COLO829 (cell line): ENCODE measurements at regions not wholly inside any gene's neighbourhood (a gene's known extent, or its start where the extent isn't known, plus 50 kb on each side); places are given as distances from the start of the nearest gene placed in this dataset.
A peak's percentile ranks its signal among the peaks of the same experiment; 100 is the strongest.

Experiments
- DNase-seq: peaks from one replicate; pipeline ENCODE4 v3.0.0; 2012; ENCODE audit warnings: low spot score

DNA sequence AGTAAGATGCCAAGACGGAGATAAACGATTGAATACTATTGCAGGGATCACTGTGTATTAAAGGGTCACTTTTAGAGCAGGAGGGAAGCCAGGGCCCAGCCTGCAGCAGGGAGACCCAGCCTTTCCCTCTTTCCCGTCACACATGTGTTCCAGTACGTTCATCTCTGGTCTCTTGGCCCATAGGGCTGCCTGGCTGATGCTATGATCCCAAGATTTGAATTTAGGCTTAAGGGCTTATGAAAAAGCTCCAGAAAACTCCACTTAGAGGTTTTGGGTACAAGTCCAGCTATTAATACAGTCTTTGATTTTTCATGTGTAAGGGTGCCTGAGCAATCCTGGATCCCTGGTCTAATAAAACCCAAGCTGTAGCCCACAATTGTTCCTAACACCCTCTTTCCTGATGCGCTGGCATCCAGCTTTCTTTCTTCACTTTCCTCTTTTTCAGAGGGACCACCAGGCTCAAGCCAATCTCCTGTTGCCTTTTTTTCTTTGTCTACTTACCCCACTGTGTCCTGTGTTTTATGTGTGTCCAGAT is 359.6 kb upstream of the USP24 start:
- DNase-seq, result no peak

DNA sequence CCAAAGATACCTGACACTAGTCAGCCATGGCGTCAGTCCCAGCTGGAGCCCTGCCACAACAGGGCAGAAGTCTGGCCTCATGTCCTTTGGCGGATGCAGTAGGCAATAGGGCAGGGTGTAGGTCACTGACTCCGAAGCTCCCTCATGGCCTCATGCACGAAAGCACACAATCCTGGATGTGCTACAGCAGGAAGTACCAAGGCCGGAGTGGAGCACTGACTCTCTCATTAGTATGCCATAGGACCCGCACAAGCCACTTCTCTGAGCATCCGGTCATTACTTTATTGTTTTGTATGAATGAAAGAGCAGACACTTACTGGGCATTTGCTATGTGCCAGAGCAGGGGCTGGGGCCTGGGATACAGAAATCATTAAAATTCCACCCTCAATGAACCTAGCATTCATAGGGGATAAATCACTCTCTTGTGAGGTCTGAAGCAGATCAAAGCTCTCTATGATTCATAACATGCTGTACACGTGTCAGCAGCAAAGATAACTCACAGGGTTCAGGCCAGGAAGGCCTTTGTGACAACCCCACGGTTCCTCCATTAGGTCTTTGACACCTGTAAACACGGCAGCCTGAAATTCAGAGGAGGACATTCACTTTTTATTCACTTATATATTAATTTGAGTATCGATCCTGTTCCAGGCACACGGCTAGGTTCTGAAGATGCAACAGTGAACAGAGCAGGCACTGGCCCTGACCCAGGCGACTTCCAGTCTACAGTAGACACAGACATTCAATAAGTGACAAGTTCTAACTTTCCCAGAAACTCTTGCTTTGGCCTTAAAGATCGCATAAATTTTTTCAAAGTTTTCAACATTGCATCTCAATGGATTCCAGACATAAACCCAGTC is 357.9 kb upstream of the USP24 start:
- peak; percentile 86 for DNase-seq

DNA sequence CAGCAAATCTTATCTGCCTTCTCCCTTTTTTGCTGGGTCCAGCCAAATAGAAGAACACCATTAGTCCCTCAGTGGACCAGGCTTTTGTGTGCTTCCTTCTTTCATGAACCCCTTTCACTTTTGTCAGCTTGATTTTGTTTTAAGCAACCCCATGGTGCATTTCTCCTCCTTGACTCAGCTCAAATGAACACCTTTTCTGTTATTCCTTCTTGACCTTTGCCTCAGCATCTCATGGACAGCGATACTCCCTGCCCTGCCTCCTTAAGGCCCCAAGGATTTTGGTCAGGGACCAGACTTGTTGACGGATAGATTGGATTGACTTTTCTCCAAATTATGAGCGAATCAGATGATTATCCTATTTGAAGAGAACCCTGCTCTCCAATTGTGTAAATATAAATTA is 356.6 kb upstream of the USP24 start:
- no peak for DNase-seq

DNA sequence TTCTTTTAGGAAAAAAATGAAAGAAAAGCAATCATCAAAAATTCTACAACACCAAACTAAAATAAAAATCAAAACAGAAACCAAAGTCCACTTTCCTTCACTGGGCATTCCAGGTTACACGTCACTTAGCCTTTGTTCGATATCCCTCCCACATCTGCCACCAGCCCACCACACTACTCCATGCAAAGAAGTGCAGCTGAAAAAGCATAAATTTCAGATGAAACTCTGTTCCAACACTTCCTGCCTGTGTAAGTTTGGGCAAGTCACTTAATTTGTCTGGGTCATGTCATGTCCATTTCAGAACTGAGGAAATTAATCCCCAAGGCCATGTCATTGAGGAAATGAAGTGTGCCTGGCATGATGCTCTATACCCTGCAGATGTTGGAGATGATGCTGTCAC is 354.3 kb upstream of the USP24 start:
- no peak for DNase-seq

DNA sequence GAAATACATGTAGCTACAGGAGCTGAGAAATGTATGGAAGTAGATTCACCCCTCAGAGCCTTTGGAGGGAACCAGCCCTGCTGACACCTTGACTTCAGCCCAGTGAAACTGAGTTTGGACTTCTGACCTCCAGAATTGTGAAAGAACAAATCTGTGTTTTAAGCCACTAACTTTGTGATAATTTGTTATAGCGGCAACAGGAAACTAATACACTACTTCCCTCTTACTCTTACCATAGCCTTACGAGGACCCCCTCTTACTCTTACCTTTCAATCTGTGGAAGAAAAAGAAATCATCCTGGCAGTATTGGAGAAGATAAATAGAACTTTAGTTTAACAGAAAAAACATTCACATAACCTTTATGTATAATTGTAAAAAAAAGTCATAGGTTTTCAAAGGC is 353.6 kb upstream of the USP24 start:
- no peak for DNase-seq

DNA sequence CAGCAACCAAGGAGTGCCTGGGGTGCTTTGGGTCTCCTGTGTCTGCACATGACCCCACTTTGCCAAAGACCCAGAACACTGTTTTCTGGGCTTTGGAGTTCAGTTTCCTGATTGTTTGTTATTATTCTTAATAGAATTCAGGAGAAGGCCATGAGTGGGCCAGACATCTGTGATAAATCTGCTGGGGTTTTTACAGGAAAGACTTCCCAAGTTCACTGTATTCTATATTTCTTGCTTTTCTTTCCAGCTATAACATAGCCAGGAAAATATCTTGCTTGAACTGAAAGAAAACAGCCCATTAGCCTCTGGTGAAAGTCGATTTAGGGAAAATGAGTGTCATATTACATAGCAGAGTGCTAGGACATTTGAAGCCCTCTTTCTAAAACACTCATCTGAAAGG is 345.1 kb upstream of the USP24 start:
- no peak for DNase-seq

DNA sequence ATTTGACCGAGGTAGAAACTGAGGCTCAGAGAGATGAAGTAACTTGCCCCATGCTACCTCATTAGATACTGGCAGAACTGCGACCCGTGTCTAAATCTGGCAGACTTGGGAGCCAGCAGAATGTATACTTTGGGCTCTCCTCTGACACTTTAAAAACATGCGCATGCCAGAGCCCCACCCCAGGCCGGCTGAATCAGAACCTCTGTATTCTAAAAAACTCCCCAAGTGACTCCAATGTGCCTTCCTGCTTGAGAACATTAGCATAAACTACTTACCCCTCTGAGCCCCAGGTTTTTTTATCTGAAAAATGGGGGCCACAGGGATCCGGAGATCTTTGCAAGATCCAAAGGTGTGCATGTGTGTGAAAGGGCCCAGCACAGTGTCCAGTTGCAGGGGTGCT is 344.7 kb upstream of the USP24 start:
- DNase-seq, result no peak

DNA sequence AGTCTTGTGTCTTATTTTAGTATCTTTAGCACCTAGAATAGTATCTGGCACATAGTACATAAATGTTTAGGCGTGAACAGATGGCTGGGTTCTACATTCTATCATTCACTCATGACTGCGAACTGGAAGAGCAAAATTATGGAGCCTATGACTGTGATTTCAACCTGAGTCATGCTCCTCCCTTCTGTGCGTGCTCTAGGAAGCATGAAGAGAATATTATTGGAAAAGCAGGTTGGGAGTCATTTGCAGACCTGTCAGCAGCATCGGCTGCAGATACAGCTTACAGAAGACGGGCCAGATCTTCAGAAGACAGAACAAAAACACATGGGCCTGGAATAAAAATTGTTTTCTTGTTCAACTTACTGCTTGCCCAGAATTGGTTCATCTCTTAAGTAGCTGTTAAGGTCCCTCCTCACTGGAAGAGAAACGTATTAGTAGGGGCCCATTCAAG is 344.0 kb upstream of the USP24 start:
- DNase-seq, result no peak

DNA sequence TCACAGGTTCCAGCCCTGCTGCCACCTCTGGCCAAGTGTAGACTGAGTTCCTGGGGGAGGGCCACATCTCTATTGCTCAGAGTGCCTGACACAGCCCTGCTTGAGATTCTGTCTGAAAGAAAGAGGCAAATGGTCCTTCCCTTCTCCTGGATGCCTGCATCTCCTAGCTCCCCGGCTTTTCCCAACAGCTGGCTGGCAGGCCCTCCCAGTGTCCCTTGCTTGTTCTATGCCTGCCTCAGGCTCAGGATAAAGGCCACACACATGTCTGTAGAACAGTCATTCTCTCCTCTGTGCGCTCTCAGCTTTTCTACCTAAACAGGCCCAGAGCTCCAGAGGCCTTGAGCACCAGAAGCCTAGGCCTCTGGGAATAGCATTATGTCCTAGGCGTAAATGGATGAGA is 343.4 kb upstream of the USP24 start:
- DNase-seq, result no peak

DNA sequence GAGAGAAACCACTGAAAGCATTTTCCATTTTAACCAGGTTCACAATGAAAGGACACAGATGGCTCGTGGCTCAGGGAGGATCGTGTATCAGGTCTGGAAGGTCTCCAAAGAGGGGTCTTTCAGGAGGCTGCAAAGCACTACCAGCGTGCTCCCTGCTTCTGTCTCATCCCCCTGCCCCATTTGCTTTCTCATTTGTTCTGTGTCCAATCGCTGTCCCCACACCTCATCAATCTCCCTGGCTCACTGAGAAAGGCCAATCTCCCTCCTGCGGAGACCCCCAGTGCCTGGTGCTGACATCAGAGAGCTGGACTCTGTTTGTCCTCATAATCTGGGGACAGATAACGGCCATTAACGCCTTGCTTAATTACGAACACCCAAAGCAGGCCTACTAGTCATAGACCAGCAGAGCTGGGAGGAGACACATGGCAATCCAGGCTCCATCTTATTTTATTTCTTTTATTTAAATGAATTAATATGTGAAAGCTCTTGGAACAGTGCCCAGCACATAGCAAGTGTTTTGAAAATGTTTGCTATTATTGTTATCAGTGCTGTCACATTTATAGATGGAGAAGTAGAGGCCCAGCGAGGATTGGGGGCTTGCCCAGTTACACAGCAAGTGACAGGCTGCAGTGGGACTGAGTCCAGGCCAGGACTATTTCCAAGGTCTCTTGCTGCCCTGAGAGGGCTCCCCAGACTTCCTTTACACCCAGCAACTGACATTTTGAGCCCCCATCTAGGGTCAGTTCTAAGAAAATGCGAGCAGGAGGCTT is 341.0 kb upstream of the USP24 start:
- no peak for DNase-seq

DNA sequence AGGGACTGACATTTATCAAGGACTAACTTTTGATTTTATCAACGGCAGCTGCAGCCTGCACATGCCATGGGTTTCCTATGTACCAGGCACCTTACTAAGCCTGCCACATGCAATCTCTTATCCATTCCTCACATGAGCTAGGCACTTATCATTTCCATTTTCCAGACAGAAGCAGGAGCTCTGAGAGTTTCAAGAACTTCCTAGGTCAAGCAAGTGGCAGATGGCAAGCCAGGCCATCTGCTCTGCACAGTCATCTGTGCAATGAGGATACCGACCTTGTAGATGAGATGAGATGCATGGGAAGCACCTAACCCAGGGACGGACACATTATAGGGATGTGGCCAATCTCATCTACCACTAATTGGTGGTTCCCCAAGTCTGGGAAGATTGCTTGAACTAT is 339.4 kb upstream of the USP24 start:
- DNase-seq, result no peak

DNA sequence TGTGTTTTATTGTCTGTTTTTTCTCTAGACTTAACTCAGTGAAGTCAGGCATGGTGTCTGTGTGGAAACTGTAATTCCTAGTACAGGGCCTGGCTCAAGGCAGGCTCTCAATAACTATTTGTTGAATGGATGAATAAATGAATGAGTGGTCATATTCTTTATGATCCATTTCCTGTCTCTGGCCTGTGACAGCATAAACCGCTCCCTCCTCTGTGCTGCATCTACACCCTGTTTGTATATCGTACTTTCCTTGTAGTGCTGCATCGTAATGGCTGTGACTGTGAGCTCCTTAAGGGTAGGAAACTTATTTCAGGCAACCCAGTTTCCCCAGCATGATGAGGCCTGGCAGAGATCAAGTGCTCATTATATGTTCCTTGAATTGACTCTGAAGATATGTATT is 337.5 kb upstream of the USP24 start:
- no peak for DNase-seq

DNA sequence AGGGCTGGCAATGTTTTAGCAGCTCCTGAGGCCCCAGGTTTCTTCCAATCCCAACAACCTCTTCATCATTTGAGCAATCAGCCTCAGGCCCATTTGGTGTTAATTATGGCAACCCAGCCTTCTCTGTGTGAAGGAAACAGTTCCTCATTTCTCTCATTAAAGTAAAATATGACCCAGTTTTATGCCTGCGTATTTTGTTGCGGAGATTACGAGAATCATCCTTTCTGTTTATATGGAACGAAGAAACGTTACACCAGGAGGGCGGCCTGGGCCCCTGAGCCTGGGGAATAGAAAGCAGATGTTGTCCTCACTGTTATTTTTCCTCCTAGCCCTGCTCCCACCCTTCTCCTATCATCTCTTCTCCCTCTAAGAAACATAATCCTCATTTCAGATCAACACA is 332.2 kb upstream of the USP24 start:
- no peak for DNase-seq

DNA sequence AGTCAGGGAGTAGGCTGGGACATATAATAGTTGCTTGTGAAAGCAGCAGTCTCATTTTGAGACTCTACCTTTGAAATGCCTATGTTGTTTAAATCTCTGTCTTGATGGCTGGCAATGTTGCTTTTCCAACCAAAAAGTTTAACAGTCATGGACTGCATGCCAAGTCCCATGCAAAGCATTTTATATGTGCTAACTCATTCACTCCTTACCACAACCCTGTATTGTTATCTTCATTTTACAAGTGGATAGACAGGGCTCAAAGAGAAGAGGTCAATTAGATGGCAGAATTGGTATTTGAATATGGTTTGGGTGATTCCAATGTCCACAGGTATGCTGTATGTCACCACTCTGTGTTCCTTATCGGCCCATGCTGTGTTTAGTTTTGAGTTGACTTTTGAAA is 331.4 kb upstream of the USP24 start:
- DNase-seq, result no peak

DNA sequence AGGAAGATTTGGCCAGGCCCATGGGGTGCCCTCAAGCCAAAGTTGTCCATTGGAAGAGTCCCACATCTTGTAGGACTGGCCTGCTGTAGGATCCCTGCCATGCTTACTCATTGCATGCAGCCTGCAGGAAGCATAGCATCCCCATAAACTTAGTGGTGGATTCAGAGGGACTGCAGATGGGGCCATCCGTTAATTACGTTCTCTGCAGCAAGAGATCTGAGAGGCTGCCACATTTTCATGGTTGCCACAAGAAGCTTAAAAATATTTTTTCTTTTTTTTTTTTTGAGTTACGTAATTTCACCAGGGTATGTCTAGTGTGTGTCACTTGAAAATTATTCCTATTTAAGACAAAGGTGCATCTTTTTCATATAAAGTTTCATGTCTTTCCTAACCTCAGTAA is 329.7 kb upstream of the USP24 start:
- DNase-seq, result no peak

DNA sequence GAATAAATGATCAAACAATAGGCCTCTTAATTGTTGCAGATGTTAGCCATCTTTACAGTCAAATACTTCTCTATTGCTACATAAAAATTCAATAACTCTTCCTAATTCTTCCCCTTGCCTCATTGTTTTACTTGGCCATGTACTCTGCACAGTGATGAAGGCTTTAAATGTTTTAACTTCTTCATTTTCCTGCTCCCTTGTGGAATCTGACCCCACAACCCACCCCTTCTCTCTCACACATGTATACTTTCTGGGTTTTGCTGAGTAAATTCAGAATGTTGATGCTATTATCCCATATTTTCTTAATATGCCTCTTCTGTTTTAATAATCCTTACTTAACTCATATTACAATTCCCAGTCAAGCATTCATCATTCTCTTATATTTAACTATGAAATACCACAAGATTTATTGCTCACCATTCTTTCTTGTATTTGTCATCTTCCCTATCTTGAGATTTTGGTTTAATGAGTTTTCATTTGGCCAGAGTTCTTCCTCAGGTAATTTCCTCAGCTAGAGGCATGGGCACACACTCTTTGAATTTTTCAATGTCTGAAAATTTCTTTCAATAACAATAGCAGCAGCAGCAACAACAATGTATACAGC is 327.8 kb upstream of the USP24 start:
- no peak for DNase-seq

DNA sequence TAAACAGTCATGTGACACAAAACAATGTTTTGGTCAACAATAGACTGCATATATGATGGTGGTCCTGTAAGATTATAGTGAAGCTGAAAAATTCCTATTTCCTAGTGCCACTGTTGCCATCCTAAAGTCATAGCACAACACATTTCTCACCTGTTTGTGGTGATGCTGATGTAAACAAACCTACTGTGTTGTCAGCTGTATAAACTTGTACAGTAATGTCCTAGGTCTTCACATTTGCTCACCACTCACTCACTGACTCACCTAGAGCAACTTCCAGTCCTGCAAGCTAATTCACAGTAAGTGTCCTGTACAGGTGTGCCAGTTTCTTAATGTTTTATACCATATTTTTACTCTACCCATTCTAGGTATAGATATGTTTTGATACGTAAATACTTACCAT is 326.1 kb upstream of the USP24 start:
- DNase-seq, result no peak

DNA sequence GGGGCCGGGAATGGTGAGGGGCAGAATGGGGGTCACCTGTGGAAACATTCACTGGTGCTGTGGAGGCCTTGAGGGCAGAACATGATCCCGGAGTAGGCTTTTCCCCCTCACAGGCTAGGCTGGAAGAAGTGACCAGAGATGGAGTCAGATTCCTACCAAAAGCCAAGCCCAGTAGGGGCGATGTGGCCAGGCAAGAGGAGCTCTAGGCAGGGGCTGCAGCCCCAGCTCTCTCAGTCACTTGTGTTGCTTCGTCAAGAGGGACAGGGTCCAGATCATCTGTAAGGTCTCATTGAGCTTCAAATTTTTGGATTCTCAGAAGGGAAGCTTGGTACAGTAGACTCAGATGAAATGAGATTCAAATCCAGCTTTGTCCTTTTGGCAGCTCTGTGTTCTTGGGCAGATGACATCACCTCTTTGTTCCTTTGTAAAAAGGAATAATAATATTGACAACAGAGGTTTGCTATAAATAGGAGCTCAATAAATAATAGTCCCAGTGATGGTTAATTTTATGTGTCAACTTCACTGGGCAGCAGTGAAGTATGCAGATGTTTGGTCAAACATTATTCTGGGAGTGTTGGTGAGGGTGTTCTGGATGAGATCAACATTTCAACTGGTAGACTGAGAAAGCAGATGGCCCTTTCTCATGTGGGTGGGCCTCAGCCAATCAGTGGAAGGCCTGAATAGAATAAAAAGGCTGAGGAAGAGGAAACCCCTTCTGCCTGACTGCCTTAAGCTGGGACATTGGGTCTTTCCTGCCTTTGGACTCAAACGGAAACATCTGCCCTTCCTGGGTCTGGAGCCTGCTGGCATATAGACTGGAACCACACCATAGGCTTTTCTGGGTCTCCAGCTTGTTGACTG is 324.7 kb upstream of the USP24 start:
- no peak for DNase-seq

DNA sequence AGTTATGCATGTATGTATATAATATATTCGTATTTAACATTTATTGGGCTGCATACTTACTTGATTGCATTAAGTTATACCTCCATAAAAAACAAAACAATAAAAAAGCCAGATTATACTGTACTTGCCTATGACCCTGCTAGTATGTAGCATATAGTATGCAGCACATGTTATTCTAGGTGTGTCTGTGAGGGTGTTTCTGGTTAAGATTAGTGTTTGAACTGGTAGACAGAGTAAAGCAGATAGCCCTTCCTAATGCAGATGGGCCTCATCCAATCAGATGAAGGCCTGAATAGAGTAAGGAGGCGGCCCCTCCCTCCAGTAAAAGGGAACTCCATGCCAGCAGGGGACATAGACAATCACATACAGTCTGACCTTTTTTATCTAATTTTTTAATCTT is 323.3 kb upstream of the USP24 start:
- no peak for DNase-seq

DNA sequence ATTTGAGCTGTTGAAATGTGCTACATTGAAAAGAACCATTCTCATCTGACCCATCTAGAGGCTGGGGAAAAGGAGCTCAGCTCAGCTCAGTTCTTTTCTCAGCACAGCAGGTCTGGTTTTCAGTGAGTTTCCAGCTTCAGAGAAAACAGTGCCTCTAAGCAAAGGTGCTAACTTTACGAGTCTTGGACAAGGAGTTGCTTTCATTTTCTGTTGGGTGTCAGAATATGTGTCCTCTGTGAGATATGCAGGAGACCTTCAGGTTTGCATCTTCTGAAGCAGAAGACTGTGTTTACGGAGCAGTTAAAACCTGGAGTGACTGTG is 321.3 kb upstream of the USP24 start:
- no peak for DNase-seq

DNA sequence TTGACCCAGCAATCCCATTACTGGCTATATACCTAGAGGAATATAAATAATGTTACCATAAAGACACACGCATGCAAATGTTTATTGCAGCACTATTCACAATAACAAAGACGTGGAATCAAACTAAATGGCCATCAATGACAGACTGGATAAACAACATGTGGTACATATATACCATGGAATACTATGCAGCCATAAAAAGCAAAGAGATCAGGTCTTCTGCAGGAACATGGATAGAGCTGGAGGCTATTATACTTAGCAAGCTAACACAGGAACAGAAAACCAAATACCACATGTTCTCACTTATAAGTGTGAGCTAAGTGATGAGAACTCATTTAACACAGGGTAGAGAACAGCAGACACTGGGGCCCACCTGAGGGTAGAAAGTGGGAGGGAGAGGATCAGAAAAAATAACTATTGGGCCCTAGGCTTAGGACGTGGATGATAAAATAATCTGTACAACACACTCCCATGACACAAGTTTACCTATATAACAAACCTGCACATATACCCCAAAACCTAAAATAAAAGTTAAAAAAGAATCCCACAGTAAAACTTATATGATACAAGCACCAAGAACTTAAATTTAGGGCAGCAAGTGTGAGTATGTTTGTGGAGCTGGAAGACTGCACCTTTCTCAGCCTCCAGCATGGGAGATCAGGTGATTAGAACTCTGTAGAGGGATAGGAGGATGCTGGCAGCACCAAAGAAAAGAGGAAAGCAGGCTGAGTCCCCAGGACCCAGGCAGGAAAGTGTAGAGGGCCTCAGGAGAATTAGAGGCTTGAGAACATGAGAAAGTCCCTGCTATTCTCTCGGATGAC is 320.8 kb upstream of the USP24 start:
- DNase-seq, result no peak
